ENCODE measurements at regions not wholly inside any gene's neighbourhood (a gene's known extent, or its start where the extent isn't known, plus 50 kb on each side); places are given as distances from the start of the nearest gene placed in this dataset.

- H3K27me3 ChIP-seq (ENCODE audit: control insufficient read depth, insufficient read depth, low read length): no peaks in the 10 kb centered on the region
- intact Hi-C loops (cut with DNase I): no loop called here
- H3K4me1 ChIP-seq (ENCODE audit: control insufficient read depth in 2 of 3, insufficient read depth in 2 of 3, low read depth in 1 of 3, low read length in 3 of 3): no peaks in the 10 kb centered on the region
- no peak for DNase-seq
- TF ChIP-seq CTCF (IDR thresholded peaks at IDR 0.05; ENCODE audit: borderline replicate concordance, extremely low read depth, insufficient read depth): no peak
- no peaks in the 10 kb centered on the region for H3K36me3 ChIP-seq (ENCODE audit: control insufficient read depth in 2 of 3, insufficient read depth in 3 of 3, low read length in 3 of 3)
- H3K9me3 ChIP-seq (ENCODE audit: control insufficient read depth in 2 of 3, insufficient read depth in 1 of 3, low read length in 3 of 3): no peaks in the 10 kb centered on the region
- FAIRE-seq: no peak
- H3K27ac ChIP-seq (ENCODE audit: low read depth in 2 of 2, low read length in 2 of 2): no peak overlapping the region
- no peak overlapping the region for H3K9ac ChIP-seq (ENCODE audit: low read length in 3 of 3)
- no peak overlapping the region for H3K4me3 ChIP-seq (ENCODE audit: low read length in 3 of 3)
Observed at GRCh38 chr2:126038861-126039260, 617.1 kb upstream of the GYPC start.

GRCh38 chr2:126041391-126042047 lies 614.4 kb upstream of the GYPC start:
- intact Hi-C loops (cut with DNase I): no loop called here
- TF ChIP-seq CTCF (IDR thresholded peaks at IDR 0.05; ENCODE audit: borderline replicate concordance, extremely low read depth, insufficient read depth): no peak
- no peak for FAIRE-seq

GRCh38 chr2:126042089-126042488 lies 613.9 kb upstream of the GYPC start:
- Histone ChIP-seq H3K27me3 (ENCODE audit: control insufficient read depth, insufficient read depth, low read length) (no peaks in the 10 kb centered on the region), H3K9me3 (ENCODE audit: control insufficient read depth in 2 of 3, insufficient read depth in 1 of 3, low read length in 3 of 3) (no peaks in the 10 kb centered on the region), H3K36me3 (ENCODE audit: control insufficient read depth in 2 of 3, insufficient read depth in 3 of 3, low read length in 3 of 3) (no peaks in the 10 kb centered on the region), H3K4me1 (ENCODE audit: control insufficient read depth in 2 of 3, insufficient read depth in 2 of 3, low read depth in 1 of 3, low read length in 3 of 3) (no peaks in the 10 kb centered on the region), H3K27ac (ENCODE audit: low read depth in 2 of 2, low read length in 2 of 2) (no peak overlapping the region), H3K9ac (ENCODE audit: low read length in 3 of 3) (no peak overlapping the region), H3K4me3 (ENCODE audit: low read length in 3 of 3) (no peak overlapping the region)
- FAIRE-seq: no peak
- DNase-seq: no peak
- no peak for TF ChIP-seq CTCF (IDR thresholded peaks at IDR 0.05; ENCODE audit: borderline replicate concordance, extremely low read depth, insufficient read depth)
- intact Hi-C loops (cut with DNase I): no loop called here

More at GRCh38 chr2:126041391-126042047, 614.4 kb upstream of the GYPC start:
- Histone ChIP-seq H3K9me3 (ENCODE audit: control insufficient read depth in 2 of 3, insufficient read depth in 1 of 3, low read length in 3 of 3) (no peaks in the 10 kb centered on the region), H3K27me3 (ENCODE audit: control insufficient read depth, insufficient read depth, low read length) (no peaks in the 10 kb centered on the region), H3K27ac (ENCODE audit: low read depth in 2 of 2, low read length in 2 of 2) (no peak overlapping the region), H3K9ac (ENCODE audit: low read length in 3 of 3) (no peak overlapping the region), H3K36me3 (ENCODE audit: control insufficient read depth in 2 of 3, insufficient read depth in 3 of 3, low read length in 3 of 3) (no peaks in the 10 kb centered on the region), H3K4me3 (ENCODE audit: low read length in 3 of 3) (no peak overlapping the region), H3K4me1 (ENCODE audit: control insufficient read depth in 2 of 3, insufficient read depth in 2 of 3, low read depth in 1 of 3, low read length in 3 of 3) (no peaks in the 10 kb centered on the region)
- no peak for DNase-seq

GRCh38 chr2:126048719-126049118 lies 607.2 kb upstream of the GYPC start:
- no peaks in the 10 kb centered on the region for H3K4me1 ChIP-seq (ENCODE audit: control insufficient read depth in 2 of 3, insufficient read depth in 2 of 3, low read depth in 1 of 3, low read length in 3 of 3)
- no peak overlapping the region for H3K4me3 ChIP-seq (ENCODE audit: low read length in 3 of 3)
- FAIRE-seq: no peak
- TF ChIP-seq CTCF (IDR thresholded peaks at IDR 0.05; ENCODE audit: borderline replicate concordance, extremely low read depth, insufficient read depth): no peak
- intact Hi-C loops (cut with DNase I): no loop called here
- no peak overlapping the region for H3K9ac ChIP-seq (ENCODE audit: low read length in 3 of 3)
- no peaks in the 10 kb centered on the region for H3K36me3 ChIP-seq (ENCODE audit: control insufficient read depth in 2 of 3, insufficient read depth in 3 of 3, low read length in 3 of 3)
- H3K27ac ChIP-seq (ENCODE audit: low read depth in 2 of 2, low read length in 2 of 2): no peak overlapping the region
- H3K27me3 ChIP-seq (ENCODE audit: control insufficient read depth, insufficient read depth, low read length): no peaks in the 10 kb centered on the region
- H3K9me3 ChIP-seq (ENCODE audit: control insufficient read depth in 2 of 3, insufficient read depth in 1 of 3, low read length in 3 of 3): peaks cover 0 to 10% (median 0%) of the 10 kb centered on the region in 3 donors
- no peak for DNase-seq
